ENCODE measurements at regions not wholly inside any gene's neighbourhood (a gene's known extent, or its start where the extent isn't known, plus 50 kb on each side); places are given as distances from the start of the nearest gene placed in this dataset.

- DNase-seq, result no peak
These were observed 144.6 kb upstream of the MAP9 start for GRCh38 chr4:155521382-155521781.

GRCh38 chr4:155515444-155516075 is 138.8 kb upstream of the MAP9 start:
- DNase-seq, result no peak

GRCh38 chr4:155514628-155515027 is 137.9 kb upstream of the MAP9 start:
- DNase-seq, result no peak

- no peak for DNase-seq
These were observed 136.1 kb upstream of the MAP9 start for GRCh38 chr4:155512817-155513216.

- no peak for DNase-seq
These were observed 135.3 kb upstream of the MAP9 start for GRCh38 chr4:155512046-155512445.

- DNase-seq, result no peak
These were observed 134.0 kb upstream of the MAP9 start for GRCh38 chr4:155510771-155511170.

- DNase-seq, result no peak
These were observed 132.8 kb upstream of the MAP9 start for GRCh38 chr4:155509555-155509954.

GRCh38 chr4:155506745-155507144 is 130.0 kb upstream of the MAP9 start:
- no peak for DNase-seq

- no peak for DNase-seq
These were observed 128.6 kb upstream of the MAP9 start for GRCh38 chr4:155505321-155505720.

GRCh38 chr4:155497306-155497705 is 120.5 kb upstream of the MAP9 start:
- no peak for DNase-seq

- DNase-seq, result no peak
These were observed 119.5 kb upstream of the MAP9 start for GRCh38 chr4:155496294-155496626.

- DNase-seq, result no peak
These were observed 119.0 kb upstream of the MAP9 start for GRCh38 chr4:155495572-155496293.

GRCh38 chr4:155494037-155494718 is 117.4 kb upstream of the MAP9 start:
- DNase-seq, result no peak

- no peak for DNase-seq
These were observed 114.8 kb upstream of the MAP9 start for GRCh38 chr4:155491336-155492120.

GRCh38 chr4:155489271-155489670 is 112.5 kb upstream of the MAP9 start:
- no peak for DNase-seq

- DNase-seq, result no peak
These were observed 111.9 kb upstream of the MAP9 start for GRCh38 chr4:155488691-155489090.

- DNase-seq, result no peak
These were observed 110.4 kb upstream of the MAP9 start for GRCh38 chr4:155487210-155487609.

GRCh38 chr4:155481150-155481549 is 104.4 kb upstream of the MAP9 start:
- DNase-seq, result no peak

- DNase-seq, result no peak
These were observed 103.1 kb upstream of the MAP9 start for GRCh38 chr4:155479835-155480234.

GRCh38 chr4:155478336-155478835 is 101.6 kb upstream of the MAP9 start:
- DNase-seq, result no peak

GRCh38 chr4:155474758-155475157 is 98.0 kb upstream of the MAP9 start:
- DNase-seq, result no peak
